ENCODE measurements at regions not wholly inside any gene's neighbourhood (a gene's known extent, or its start where the extent isn't known, plus 50 kb on each side); places are given as distances from the start of the nearest gene placed in this dataset.

DNA sequence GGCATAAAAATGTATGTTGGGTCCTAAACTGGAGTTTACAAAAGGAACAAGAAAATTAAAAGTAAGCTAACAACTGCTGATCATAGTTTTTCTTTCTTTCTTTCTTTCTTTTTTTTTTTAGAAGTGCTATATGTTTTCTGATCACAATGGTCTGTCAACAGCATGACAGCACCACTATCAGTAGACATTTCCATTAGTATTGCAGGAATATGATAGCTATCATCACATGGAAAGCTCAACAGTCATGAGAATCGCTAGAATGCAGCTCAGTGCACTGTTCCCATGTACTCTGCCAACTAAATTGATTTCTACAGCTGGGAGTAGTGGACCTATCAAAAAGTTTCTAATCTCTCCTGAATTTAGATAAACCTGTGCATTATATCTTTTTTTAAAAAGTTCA is 950.3 kb upstream of the ACVR2A start:
- TF ChIP-seq, protein P1, sequence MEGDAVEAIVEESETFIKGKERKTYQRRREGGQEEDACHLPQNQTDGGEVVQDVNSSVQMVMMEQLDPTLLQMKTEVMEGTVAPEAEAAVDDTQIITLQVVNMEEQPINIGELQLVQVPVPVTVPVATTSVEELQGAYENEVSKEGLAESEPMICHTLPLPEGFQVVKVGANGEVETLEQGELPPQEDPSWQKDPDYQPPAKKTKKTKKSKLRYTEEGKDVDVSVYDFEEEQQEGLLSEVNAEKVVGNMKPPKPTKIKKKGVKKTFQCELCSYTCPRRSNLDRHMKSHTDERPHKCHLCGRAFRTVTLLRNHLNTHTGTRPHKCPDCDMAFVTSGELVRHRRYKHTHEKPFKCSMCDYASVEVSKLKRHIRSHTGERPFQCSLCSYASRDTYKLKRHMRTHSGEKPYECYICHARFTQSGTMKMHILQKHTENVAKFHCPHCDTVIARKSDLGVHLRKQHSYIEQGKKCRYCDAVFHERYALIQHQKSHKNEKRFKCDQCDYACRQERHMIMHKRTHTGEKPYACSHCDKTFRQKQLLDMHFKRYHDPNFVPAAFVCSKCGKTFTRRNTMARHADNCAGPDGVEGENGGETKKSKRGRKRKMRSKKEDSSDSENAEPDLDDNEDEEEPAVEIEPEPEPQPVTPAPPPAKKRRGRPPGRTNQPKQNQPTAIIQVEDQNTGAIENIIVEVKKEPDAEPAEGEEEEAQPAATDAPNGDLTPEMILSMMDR (IDR thresholded peaks at IDR 0.05), result no peak
- TF ChIP-seq POLR2A (IDR thresholded peaks at IDR 0.05) (no peak), EP300 (IDR thresholded peaks at IDR 0.05) (no peak)
